ENCODE measurements at regions not wholly inside any gene's neighbourhood (a gene's known extent, or its start where the extent isn't known, plus 50 kb on each side); places are given as distances from the start of the nearest gene placed in this dataset.

- DNase-seq, result no peak
- H3K27ac ChIP-seq, result no peak overlapping the region
- TF ChIP-seq EZH2 (IDR thresholded peaks at IDR 0.05; ENCODE audit: insufficient read depth, poor library complexity, severe bottlenecking), result no peak
- in situ Hi-C loops (cut with MboI), result no loop called here
- no peaks in the 10 kb centered on the region for H3K9me3 ChIP-seq (ENCODE audit: low read depth)
- no peak overlapping the region for H3K9ac ChIP-seq
- H3K79me2 ChIP-seq (ENCODE audit: insufficient read depth), result no peaks in the 10 kb centered on the region
- no peaks in the 10 kb centered on the region for H3K27me3 ChIP-seq (replicated peaks; ENCODE audit: insufficient read depth)
- H3K9me2 ChIP-seq (ENCODE audit: insufficient read depth), result no peaks in the 10 kb centered on the region
- no peaks in the 10 kb centered on the region for H3K4me1 ChIP-seq (ENCODE audit: insufficient read depth)
- no peaks in the 10 kb centered on the region for H3F3A ChIP-seq (ENCODE audit: insufficient read depth)
- H4K20me1 ChIP-seq (ENCODE audit: insufficient read depth), result no peaks in the 10 kb centered on the region
- H3K36me3 ChIP-seq (ENCODE audit: low read depth), result no peaks in the 10 kb centered on the region
- H3K4me3 ChIP-seq, result no peak overlapping the region
- no peak overlapping the region for H3K4me2 ChIP-seq (ENCODE audit: unreplicated experiment)
- no peak overlapping the region for H2AFZ ChIP-seq
- WGBS, 2 experiments (ENCODE audit: low coverage in 1 of 2, low lambda C conversion rate in 2 of 2, missing lambda C conversion rate in 2 of 2), result 36 to 46% methylated on average over 2 of the region's 2 CpGs
Observed at GRCh38 chr9:19682397-19682796, 106.4 kb downstream of the SLC24A2 start.

- no peaks in the 10 kb centered on the region for H3F3A ChIP-seq (ENCODE audit: insufficient read depth)
- no peak overlapping the region for H3K27ac ChIP-seq
- no peak for TF ChIP-seq EZH2 (IDR thresholded peaks at IDR 0.05; ENCODE audit: insufficient read depth, poor library complexity, severe bottlenecking)
- no peak for TF ChIP-seq EZH2phosphoT487 (IDR thresholded peaks at IDR 0.05; ENCODE audit: insufficient read depth, low read depth)
- in situ Hi-C loops (cut with MboI), result no loop called here
- no peaks in the 10 kb centered on the region for H3K9me3 ChIP-seq (ENCODE audit: low read depth)
- no peaks in the 10 kb centered on the region for H3K9me2 ChIP-seq (ENCODE audit: insufficient read depth)
- H3K4me1 ChIP-seq (ENCODE audit: insufficient read depth), result no peaks in the 10 kb centered on the region
- 14 to 20% methylated on average over 3 of the region's 3 CpGs for WGBS, 2 experiments (ENCODE audit: low coverage in 1 of 2, low lambda C conversion rate in 2 of 2, missing lambda C conversion rate in 2 of 2)
- H3K9ac ChIP-seq, result no peak overlapping the region
- H4K20me1 ChIP-seq (ENCODE audit: insufficient read depth), result no peaks in the 10 kb centered on the region
- H3K36me3 ChIP-seq (ENCODE audit: low read depth), result no peaks in the 10 kb centered on the region
- H3K79me2 ChIP-seq (ENCODE audit: insufficient read depth), result no peaks in the 10 kb centered on the region
- no peak overlapping the region for H3K4me2 ChIP-seq (ENCODE audit: unreplicated experiment)
- no peak overlapping the region for H2AFZ ChIP-seq
- DNase-seq, result no peak
- no peak overlapping the region for H3K4me3 ChIP-seq
- H3K27me3 ChIP-seq (replicated peaks; ENCODE audit: insufficient read depth), result no peaks in the 10 kb centered on the region
Observed at GRCh38 chr9:19681846-19682245, 107.0 kb downstream of the SLC24A2 start.

GRCh38 chr9:19677924-19678323, 110.9 kb downstream of the SLC24A2 start:
- no peak overlapping the region for H3K27ac ChIP-seq
- no peak for DNase-seq
- H3K4me2 ChIP-seq (ENCODE audit: unreplicated experiment), result no peak overlapping the region
- H2AFZ ChIP-seq, result no peak overlapping the region
- no peaks in the 10 kb centered on the region for H3K27me3 ChIP-seq (replicated peaks; ENCODE audit: insufficient read depth)
- no peaks in the 10 kb centered on the region for H3K79me2 ChIP-seq (ENCODE audit: insufficient read depth)
- in situ Hi-C loops (cut with MboI), result no loop called here
- H4K20me1 ChIP-seq (ENCODE audit: insufficient read depth), result no peaks in the 10 kb centered on the region
- no peaks in the 10 kb centered on the region for H3K36me3 ChIP-seq (ENCODE audit: low read depth)
- no peak for TF ChIP-seq EZH2phosphoT487 (IDR thresholded peaks at IDR 0.05; ENCODE audit: insufficient read depth, low read depth)
- no peak for TF ChIP-seq EZH2 (IDR thresholded peaks at IDR 0.05; ENCODE audit: insufficient read depth, poor library complexity, severe bottlenecking)
- no peaks in the 10 kb centered on the region for H3K9me2 ChIP-seq (ENCODE audit: insufficient read depth)
- H3K4me1 ChIP-seq (ENCODE audit: insufficient read depth), result no peaks in the 10 kb centered on the region
- H3K9ac ChIP-seq, result no peak overlapping the region
- H3F3A ChIP-seq (ENCODE audit: insufficient read depth), result no peaks in the 10 kb centered on the region
- H3K9me3 ChIP-seq (ENCODE audit: low read depth), result no peaks in the 10 kb centered on the region
- WGBS, 2 experiments (ENCODE audit: low coverage in 1 of 2, low lambda C conversion rate in 2 of 2, missing lambda C conversion rate in 2 of 2), result 32 to 43% methylated on average over 5 of the region's 5 CpGs
- H3K4me3 ChIP-seq, result no peak overlapping the region

- no peaks in the 10 kb centered on the region for H3K36me3 ChIP-seq (ENCODE audit: low read depth)
- H3K27me3 ChIP-seq (replicated peaks; ENCODE audit: insufficient read depth), result no peaks in the 10 kb centered on the region
- H3K9ac ChIP-seq, result no peak overlapping the region
- in situ Hi-C loops (cut with MboI), result no loop called here
- no peaks in the 10 kb centered on the region for H3K9me3 ChIP-seq (ENCODE audit: low read depth)
- no peaks in the 10 kb centered on the region for H3K79me2 ChIP-seq (ENCODE audit: insufficient read depth)
- no peak for DNase-seq
- H3K4me1 ChIP-seq (ENCODE audit: insufficient read depth), result no peaks in the 10 kb centered on the region
- WGBS, 2 experiments (ENCODE audit: low coverage in 1 of 2, low lambda C conversion rate in 2 of 2, missing lambda C conversion rate in 2 of 2), result 42 to 48% methylated on average over 9 of the region's 9 CpGs
- H3K27ac ChIP-seq, result no peak overlapping the region
- H3K4me2 ChIP-seq (ENCODE audit: unreplicated experiment), result no peak overlapping the region
- TF ChIP-seq EZH2 (IDR thresholded peaks at IDR 0.05; ENCODE audit: insufficient read depth, poor library complexity, severe bottlenecking) (no peak), EZH2phosphoT487 (IDR thresholded peaks at IDR 0.05; ENCODE audit: insufficient read depth, low read depth) (no peak)
- H4K20me1 ChIP-seq (ENCODE audit: insufficient read depth), result no peaks in the 10 kb centered on the region
- no peak overlapping the region for H2AFZ ChIP-seq
- H3F3A ChIP-seq (ENCODE audit: insufficient read depth), result no peaks in the 10 kb centered on the region
- H3K4me3 ChIP-seq, result no peak overlapping the region
- no peaks in the 10 kb centered on the region for H3K9me2 ChIP-seq (ENCODE audit: insufficient read depth)
Observed at GRCh38 chr9:19675492-19675891, 113.3 kb downstream of the SLC24A2 start.

GRCh38 chr9:19666575-19666974, 122.3 kb downstream of the SLC24A2 start:
- Histone ChIP-seq H2AFZ (no peak overlapping the region), H3K9ac (no peak overlapping the region), H3K4me1 (ENCODE audit: insufficient read depth) (no peaks in the 10 kb centered on the region), H4K20me1 (ENCODE audit: insufficient read depth) (no peaks in the 10 kb centered on the region), H3K27me3 (replicated peaks; ENCODE audit: insufficient read depth) (no peaks in the 10 kb centered on the region; the same call in none of the 2 replicates), H3K4me3 (no peak overlapping the region), H3K9me2 (ENCODE audit: insufficient read depth) (no peaks in the 10 kb centered on the region), H3K27ac (no peak overlapping the region), H3K36me3 (ENCODE audit: low read depth) (no peaks in the 10 kb centered on the region), H3K4me2 (ENCODE audit: unreplicated experiment) (no peak overlapping the region), H3K9me3 (ENCODE audit: low read depth) (no peaks in the 10 kb centered on the region), H3K79me2 (ENCODE audit: insufficient read depth) (no peaks in the 10 kb centered on the region), H3F3A (ENCODE audit: insufficient read depth) (no peaks in the 10 kb centered on the region)
- TF ChIP-seq EZH2phosphoT487 (IDR thresholded peaks at IDR 0.05; ENCODE audit: insufficient read depth, low read depth) (no peak), EZH2 (IDR thresholded peaks at IDR 0.05; ENCODE audit: insufficient read depth, poor library complexity, severe bottlenecking) (no peak)
- DNase-seq, result no peak
- in situ Hi-C loops (cut with MboI), result no loop called here
